Middle frontal gyrus (tissue), 1 donor: ENCODE measurements at regions not wholly inside any gene's neighbourhood (a gene's known extent, or its start where the extent isn't known, plus 50 kb on each side); places are given as distances from the start of the nearest gene placed in this dataset.
"Not testable (repeated sequence)": the region's sequence is repeated elsewhere in the genome, so short reads cannot be mapped to it uniquely, and the experiment has no call there.

Experiments used
- DNase-seq: peaks from one replicate; pipeline ENCODE4 v3.0.0-alpha.2; 2015; ENCODE audit warnings: low spot score; ENCODE audit errors: extremely low spot score

GRCh38 chr1:60745484-60745883 is 336.9 kb upstream of the NFIA start:
- no peak for DNase-seq

GRCh38 chr1:60742339-60742738 is 340.0 kb upstream of the NFIA start:
- no peak for DNase-seq

DNA sequence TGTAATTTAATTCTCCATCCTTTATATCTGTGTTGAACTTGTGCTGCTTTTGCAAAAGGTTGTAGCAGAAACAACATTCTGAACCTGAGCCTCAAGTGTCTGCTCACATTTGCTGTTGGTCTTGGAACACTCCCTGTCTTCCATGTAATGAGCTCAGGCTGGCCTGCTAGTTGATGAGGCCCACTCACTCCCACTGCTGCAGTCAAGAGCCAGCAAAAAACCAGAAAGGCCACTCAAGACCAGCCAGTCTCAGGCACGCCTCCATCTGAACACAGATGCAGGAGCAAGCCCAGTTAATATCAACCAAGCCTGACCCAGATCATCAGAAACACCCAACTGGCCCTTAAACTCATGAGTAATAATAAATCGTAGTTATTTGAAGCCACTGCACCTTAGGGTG is 342.2 kb upstream of the NFIA start:
- DNase-seq = no peak

GRCh38 chr1:60739729-60740128 is 342.6 kb upstream of the NFIA start:
- no peak for DNase-seq

DNA sequence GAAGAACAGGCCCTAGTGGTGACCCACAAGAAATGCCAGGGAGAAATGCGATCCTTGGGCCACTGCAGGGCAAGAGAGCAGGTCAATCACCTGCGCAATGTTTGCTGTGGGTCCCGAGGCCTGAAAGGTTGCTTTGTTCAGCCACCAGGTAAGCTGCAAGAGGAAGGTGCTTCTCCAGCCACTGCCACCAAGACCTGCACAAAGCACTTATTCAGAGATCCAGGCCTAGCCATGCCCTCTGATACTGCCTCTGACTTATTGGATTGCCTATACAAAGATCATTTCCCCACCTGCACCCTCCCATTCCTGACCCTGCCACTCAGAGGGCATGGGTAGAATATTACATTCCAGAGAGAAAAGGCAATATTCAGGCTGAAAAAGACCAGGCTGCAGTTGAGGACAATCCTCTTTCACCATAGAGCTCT is 349.4 kb upstream of the NFIA start:
- no peak for DNase-seq

- no peak for DNase-seq
These were observed 351.0 kb upstream of the NFIA start for GRCh38 chr1:60731321-60731720.

- no peak for DNase-seq
These were observed 354.8 kb upstream of the NFIA start for GRCh38 chr1:60727552-60727951.

GRCh38 chr1:60716472-60716871 is 365.9 kb upstream of the NFIA start:
- DNase-seq = no peak

DNA sequence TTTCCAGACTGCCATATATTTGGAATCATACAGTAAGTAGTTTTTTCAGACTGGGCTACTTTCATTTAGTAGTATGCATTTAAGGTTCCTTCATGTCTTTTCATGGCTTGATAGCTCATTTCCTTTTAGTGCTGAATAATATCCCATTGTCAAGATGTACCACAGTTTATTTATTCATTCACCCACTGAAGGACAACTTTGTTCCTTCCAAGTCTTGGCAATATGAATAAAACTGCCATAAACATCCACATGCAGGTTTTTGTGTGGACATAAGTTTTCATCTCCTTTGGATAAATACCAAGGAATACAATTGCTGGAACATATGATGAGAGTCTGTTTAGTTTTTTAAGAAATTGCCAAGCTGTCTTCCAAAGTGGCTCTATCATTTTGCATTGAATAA is 366.4 kb upstream of the NFIA start:
- no peak for DNase-seq

- DNase-seq = no peak
These were observed 372.9 kb upstream of the NFIA start for GRCh38 chr1:60709426-60709825.

GRCh38 chr1:60705026-60705425 is 377.3 kb upstream of the NFIA start:
- DNase-seq = no peak

- no peak for DNase-seq
These were observed 379.2 kb upstream of the NFIA start for GRCh38 chr1:60703155-60703554.

- no peak for DNase-seq
These were observed 383.0 kb upstream of the NFIA start for GRCh38 chr1:60699325-60699724.

DNA sequence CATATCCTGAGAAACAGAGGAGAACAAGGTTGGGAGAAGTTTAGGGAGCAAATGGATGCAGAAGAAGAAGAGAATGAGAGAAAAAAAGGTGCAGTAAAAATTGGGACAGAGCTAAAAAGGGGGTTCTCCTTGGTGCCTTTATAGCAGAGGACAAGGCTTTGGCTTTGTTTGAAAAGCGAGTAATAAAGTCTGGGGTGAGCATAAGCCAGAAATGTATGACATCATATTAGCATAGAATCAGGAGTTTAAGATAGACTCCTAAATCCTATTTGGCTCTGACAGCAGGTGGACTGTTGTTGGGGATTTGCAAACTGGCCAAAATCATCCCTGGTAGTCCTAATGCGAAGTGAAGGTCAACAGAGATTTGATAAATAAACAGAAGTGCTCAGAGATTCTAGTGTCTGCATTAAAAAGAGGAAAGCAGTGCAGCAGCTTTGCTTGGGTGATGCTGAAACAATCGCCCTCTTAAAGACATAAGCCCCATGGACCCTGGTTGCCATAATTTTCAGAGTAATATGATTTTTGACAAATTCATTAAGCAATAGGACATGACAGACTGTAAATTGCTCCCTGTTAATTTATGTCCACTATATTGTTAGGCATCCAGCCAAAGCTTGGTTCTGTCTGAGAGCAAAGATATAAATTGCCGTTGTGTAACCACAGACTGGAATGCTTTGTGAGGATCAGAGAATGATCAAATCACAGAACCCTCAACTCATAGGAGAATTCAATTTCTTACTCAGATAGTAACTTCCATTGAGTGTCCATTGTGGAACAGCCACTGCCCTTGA is 385.0 kb upstream of the NFIA start:
- DNase-seq = no peak

GRCh38 chr1:60696512-60696911 is 385.8 kb upstream of the NFIA start:
- DNase-seq = no peak

DNA sequence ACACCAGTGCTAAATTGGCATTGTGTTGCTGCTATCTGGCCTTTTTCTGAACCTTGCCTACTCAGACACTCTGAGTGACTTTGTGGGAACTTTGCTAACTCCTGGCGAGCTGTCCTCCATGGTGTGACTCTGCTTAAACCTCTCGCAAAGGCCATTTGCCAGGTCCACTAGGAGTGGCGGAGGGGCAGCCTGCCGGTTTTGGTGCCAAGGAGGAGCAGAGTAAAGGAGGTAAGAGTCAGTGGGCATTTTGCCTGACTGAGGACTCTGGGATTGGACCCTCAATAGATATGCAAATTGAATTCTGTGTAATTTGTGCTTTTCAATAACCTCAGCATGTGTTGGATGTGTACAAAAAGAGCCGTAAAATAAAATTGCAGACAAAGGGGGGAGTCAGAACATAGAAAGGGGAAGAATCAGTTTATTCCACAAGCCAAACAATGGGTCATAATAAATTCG is 386.6 kb upstream of the NFIA start:
- no peak for DNase-seq

DNA sequence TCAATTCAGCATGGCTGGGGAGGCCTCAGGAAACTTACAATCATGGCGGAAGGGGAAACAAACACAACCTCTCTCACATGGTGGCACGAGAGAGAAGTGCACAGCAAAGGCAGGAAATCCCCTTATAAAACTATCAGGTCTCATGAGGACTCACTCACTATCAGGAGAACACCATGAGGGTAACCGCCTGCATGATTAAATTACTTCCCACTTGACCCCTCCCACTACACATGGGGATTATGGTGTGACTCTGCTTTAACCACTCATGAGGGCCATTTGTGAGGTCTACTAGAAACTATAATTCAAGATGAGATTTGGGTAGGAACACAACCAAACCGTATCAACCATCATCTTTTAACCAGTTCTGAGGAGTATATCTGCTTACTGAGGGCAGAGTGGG is 387.4 kb upstream of the NFIA start:
- no peak for DNase-seq

- no peak for DNase-seq
These were observed 390.3 kb upstream of the NFIA start for GRCh38 chr1:60692031-60692430.

- not testable (repeated sequence) for DNase-seq
These were observed 394.1 kb upstream of the NFIA start for GRCh38 chr1:60688221-60688620.

- DNase-seq = no peak
These were observed 401.1 kb upstream of the NFIA start for GRCh38 chr1:60681095-60681860.

GRCh38 chr1:60679524-60680375 is 402.6 kb upstream of the NFIA start:
- no peak for DNase-seq

DNA sequence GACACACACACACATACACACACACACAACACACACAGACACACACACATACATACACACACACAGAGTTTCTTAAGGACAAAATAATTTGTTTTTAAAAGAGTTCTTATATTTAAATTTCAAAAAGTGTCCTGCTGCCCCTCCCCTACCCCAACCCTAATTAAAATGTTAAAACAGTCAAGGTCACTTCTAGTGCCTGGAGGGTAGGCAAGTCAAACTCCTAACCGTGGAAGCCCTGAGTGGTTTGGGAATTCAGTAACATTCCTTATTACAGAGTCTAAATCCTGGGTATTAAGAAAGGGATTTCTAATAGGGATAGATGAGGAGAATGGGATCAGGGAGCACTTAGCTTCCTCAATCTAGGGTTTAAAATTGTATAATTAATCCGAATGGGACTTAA is 403.6 kb upstream of the NFIA start:
- no peak for DNase-seq
